Uterus (tissue), 2 donors: ENCODE measurements at regions not wholly inside any gene's neighbourhood (a gene's known extent, or its start where the extent isn't known, plus 50 kb on each side); places are given as distances from the start of the nearest gene placed in this dataset.

Experiments used
- CTCF ChIP-seq, 4 experiments: fragments of 200-600 bp in 2 of 4; fragments of 450-650 bp in 2 of 4; sonication (generic) in 2 of 4; IDR thresholded peaks; one replicate each; pipeline ENCODE4 v1.5.1; 2016 to 2019; ENCODE audit warnings: antibody characterized with exemption in 4 of 4, mild to moderate bottlenecking in 2 of 4, moderate library complexity in 1 of 4
- POLR2A ChIP-seq, 2 donors: fragments of 450-650 bp; IDR thresholded peaks; one replicate each; pipeline ENCODE4 v1.6.1; 2016; ENCODE audit warnings: antibody characterized with exemption in 2 of 2, mild to moderate bottlenecking in 1 of 2, moderate library complexity in 1 of 2

GRCh38 chr12:24135158-24135850, 185.8 kb upstream of the SOX5 start:
- TF ChIP-seq CTCF (IDR thresholded peaks at IDR 0.05), result no peak
- TF ChIP-seq POLR2A (IDR thresholded peaks at IDR 0.05), result no peak
